GM19351 (cell line): ENCODE measurements at regions not wholly inside any gene's neighbourhood (a gene's known extent, or its start where the extent isn't known, plus 50 kb on each side); places are given as distances from the start of the nearest gene placed in this dataset.

Experiments used
- ATAC-seq: cut with Tn5 transposase; IDR thresholded peaks from one replicate; pipeline ENCODE4 v1.9.1; 2021; ENCODE audit warnings: mild to moderate bottlenecking, moderate library complexity; ENCODE audit not compliant: unreplicated experiment

DNA sequence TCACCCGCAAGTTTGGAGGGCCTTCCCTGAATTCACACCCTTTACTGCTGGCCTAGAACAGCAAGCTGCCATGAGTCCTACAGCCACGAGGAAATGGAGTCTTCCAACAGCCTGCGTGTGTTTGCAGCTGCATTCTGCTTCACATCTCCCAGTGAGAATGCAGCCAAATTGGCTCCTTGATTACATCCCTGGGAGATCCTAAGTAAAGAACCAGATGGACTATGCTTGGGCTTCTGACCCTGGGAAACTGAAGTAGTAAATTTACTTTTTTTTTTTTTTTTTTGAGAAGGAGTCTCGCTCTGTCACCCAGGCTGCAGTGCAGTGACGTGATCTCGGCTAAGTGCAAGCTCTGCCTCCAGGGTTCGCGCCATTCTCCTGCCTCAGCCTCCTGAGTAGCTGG is 617.0 kb upstream of the CDH18 start:
- ATAC-seq = no peak

DNA sequence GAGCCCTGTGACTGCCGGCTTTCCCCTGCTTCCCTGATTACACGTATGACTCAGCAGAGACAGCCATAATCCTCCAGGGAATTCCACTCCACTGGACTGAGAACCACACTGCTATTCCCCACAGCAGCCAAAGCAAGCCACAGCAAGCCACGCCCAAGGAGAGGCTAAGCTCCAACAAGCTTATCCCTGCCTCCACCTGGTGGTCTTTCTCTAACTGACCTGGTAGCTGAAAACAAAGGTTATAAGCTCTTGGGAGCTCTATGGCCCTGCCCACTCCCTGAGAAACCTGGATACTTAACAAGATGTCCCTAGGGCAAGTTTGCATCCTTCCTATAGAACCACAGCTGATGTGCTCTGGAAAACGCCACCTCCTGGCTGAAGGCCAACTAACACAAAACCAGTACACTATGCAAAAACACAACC is 613.7 kb upstream of the CDH18 start:
- no peak for ATAC-seq

DNA sequence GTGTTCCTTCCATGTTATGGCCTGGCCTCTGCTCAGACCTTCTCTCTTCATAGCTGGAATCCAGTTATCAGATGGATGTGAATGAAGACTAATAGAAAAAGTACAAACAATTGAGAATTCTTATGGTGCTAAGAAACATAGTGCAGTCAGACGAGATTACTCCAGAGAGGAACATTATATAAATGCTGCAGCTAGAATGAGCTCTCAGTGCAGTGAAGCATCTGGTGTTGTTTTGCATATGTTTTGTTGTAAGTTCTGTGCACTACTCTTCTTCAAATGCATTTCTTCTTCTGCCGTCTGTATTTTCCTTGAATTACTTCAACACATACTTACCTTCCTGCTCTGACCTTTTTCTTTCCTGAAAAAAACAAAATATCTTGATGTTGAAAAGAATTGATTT is 602.4 kb upstream of the CDH18 start:
- ATAC-seq = no peak

DNA sequence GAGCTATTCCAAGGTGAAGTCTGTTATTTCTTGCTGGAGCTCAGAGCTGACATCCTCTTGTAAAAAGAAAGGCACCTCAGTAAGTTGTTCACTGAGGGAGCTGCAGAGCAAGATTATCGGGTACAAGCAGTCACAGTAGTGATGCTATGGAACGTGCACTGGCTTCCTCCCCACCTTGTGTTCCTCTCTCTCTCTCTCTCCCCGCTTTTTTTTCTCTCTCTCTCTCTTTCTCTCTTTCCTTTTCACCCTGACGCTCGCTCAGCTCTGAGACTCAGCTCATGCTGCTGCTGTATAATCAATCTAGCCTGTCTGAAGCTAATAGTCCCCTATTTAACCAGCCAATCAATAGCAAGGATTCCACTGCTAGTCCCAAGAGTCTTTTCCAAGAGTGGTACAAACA is 587.6 kb upstream of the CDH18 start:
- no peak for ATAC-seq

DNA sequence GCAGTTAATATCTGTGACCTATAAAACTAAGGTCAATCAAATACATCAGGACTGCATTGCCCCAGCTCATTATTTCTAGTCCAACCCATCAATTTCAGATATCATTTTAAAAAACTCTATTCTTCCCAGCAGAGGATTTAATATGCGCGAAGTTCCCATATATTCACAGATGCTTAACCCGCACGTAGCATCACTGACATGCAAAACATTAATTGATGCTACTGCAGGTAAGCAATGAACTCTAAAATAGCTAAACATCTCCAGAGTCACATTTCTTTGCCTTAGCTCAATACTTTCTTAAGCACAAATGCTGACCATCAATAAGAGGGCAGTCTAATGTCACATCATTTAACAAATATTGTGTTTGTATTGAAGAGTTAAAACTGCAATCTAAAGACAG is 586.6 kb upstream of the CDH18 start:
- ATAC-seq = no peak

DNA sequence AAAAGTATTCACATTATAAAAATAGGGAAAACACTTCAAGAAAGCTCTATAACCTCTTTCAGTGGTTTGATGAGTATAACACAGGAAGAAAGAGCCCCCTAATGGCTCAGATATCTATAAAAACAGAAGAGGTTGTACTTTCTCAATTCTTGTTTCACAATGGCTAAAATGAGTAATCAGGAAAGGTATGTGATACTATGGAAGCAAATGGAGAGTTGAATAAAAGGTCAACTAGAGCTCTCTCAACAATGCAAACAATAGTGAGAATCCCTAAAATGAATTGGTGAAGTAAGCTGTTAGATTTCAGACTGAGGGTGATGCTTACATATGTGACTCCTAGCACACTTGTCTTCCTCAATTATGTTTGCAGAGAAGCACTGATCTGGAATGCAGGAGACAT is 584.6 kb upstream of the CDH18 start:
- no peak for ATAC-seq

DNA sequence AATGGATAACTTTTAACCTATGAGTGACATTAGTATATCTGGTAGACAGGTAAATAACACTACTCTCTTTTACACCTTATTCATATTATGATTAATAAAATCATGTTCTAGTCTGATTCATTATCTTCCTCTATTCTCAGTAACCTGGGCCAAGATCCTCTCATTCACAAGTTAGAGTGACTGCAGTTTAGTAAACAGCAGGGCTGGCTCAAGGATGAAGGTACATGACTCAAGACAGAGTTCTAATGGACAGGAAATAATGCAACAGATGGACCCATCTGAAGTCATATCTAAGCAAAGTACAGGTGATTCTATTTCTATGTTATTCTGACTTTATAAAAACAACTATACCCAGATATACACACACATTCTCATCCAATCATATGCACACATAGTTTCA is 582.5 kb upstream of the CDH18 start:
- ATAC-seq = no peak

DNA sequence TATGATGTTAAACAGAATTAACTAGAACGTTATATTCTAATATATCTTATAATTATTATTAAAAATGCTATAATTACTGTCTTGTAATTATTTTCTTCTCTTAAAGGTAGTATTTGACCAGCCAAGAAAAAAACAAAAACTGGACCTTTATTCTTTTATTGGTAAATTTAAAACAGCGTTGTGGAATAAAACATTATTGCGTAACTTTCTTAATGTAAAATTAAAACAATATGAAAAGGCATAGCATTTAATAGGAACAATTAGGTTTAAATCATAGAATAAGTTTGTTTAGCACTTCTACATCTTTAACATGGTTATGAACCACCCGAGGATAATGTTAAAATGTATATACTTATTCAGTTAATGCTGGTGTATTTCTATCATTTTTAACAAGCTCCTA is 574.5 kb upstream of the CDH18 start:
- ATAC-seq = no peak

DNA sequence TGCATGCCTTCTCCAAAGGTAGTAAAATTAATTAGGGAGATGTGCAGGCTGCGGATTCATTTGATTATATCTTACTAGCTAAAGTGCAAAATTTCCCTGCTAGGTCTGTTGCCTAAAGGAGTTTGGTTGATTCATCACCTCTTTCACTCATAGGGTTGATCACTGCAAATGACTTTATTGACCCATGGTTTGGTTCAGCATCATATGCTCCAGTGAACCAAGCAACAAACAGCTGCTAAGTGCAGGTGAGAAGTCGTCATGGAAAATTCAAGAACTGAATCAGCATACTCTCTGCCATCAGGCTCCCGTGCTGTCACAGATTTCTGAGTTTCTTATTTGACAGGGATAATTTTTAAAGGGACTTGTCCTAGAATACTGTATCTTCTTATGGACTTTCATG is 571.8 kb upstream of the CDH18 start:
- no peak for ATAC-seq

DNA sequence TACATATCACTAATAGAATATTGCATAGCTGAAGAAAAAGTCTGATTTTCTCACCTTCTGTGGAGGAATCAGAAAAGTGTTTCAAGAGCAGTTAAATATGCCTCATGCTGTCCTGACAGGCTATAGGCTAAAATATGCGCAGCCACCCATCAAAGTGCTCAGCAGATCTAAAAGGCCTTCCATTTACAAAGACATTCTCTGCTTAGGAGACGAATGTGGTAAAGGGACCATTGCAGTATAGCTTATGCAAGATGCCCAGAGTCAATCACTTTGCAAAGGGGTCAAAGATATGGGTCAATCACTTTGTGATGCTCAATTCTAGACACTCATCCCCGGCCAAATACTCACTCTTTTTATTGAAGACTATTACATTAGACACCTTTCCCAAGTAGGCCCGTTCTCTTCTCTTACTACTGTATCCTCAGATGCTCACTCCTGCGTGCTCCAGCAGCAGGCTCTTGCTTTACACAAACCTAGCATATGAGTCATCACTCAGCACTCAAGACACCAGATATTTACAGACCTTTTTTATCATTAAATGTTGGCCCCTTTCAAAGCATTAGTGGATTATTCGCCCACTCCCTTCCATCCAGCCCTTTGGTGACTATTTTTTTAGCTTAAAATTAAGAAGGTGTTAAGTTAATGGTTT is 568.2 kb upstream of the CDH18 start:
- ATAC-seq = no peak

DNA sequence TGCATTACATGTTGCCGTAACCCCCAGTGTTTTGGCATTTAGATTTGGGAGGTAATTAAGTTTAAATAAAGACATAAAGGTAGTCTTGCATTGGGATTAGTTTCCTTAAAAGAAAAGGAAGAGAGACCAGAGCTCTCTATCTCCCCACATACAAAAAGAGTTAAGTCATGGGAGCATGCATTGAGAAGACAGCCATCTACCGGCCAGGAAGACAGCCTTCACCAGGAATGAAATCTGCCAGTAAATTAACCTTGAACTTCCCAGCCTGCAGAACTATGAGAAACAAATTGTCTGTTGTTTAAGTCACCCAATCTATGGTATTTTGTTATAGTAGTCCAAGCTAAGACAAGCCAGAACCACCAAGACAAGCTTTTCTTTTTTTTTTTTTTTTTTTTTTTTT is 567.0 kb upstream of the CDH18 start:
- ATAC-seq = no peak

DNA sequence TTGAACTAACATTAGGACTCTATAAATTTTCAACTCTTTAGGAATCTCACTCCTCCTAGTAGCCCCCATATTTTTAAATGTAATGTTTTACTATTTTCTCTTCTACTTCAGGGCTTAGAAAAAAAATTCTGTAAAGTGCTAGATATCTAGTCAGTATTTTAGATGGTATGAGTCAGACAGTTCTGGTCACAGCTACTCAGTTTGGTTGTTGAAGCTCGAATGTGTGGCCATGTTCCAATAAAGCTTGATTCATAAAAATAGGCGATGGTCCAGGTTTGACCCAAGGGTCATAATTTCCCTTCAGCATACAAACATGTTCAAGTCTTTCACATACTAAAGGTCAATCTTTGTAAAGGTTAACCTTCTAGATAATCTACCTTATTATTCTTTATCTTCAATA is 566.0 kb upstream of the CDH18 start:
- no peak for ATAC-seq

DNA sequence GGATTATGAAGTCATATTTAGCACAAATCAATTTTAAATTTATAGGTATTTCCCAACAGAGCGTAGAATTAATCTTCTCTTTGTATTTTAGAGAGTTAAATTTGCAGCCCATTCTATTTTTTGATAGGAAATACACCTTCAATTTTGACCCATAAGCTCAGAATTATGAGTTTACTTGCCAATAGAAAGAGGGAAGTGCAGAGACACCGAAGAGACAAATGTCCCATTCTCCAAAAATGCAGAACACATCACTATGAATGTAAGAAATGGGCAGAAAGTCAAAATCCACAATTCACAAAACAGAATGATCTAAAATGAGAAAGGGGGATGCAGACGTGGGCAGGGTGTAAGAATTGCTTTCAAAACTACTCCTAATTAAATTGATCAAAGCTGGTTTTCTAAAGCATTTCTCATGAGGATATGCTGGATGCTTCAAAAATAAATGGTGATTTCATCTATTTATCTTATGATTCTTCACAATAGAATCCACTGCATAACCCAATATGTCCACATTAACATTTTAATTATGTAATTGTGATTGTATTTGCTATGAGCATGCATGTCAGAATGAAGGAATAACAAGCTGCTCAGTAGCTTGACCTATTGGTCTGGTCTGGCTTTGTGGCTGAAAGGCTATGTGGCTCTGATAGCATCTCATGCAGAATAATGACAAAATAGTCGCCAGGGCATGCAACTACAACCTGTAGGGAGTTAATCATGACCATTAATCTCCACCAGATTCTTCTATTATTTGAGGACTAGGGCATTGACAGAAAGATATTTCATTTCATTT is 550.1 kb upstream of the CDH18 start:
- ATAC-seq = no peak

DNA sequence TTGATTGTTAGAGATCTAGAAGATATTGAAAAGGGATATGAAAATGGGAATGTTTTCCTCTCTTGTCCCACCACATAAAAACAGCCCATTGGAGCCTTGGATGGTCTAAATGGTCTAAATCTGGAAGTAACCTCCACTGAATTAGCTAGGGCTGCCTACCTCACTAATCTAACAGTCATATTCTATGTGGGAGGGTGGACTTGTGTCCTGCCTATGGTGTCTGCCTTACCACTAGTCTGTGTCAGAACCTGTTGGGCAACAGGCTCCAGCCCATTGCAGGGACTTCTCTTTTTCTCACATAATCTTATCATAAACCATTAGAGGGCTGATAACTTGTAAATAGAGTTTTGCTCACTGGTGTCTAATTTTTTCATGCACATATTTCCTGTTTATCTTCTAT is 548.8 kb upstream of the CDH18 start:
- no peak for ATAC-seq

DNA sequence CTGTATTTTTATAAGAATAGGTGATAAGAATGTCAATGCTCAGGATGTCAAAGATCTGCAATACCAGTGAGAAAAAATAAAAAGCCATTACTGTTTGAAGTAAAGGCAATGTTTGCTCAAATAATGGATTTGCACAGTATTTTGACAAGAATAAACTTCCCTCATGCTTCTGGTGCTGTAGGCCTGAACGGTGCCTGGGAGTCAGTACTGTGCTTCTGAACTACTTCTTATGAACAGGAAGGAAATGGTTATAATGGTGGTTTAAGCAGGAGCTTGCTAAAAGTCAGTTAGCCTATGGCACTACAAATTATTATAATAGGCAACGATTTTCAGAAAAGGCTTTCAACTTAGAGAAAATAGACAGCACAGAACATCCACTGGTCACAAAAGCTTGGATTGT is 548.3 kb upstream of the CDH18 start:
- ATAC-seq = no peak

DNA sequence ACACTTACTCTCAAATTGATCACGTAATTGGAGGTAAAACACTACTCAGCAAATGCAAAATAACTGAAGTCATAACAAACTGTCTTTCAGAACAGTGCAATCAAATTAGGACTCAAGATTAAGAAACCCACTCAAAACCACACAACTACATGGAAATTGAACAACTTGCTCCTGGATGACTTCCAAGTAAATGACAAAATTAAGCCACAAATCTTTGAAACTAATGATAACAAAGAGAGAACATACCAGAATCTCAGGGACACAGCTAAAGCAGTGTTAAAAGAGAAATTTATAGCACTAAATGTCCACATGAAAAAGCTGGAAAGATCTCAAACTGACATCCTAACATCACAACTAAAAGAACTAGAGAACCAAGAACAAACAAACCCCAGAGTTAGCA is 540.5 kb upstream of the CDH18 start:
- ATAC-seq = no peak

DNA sequence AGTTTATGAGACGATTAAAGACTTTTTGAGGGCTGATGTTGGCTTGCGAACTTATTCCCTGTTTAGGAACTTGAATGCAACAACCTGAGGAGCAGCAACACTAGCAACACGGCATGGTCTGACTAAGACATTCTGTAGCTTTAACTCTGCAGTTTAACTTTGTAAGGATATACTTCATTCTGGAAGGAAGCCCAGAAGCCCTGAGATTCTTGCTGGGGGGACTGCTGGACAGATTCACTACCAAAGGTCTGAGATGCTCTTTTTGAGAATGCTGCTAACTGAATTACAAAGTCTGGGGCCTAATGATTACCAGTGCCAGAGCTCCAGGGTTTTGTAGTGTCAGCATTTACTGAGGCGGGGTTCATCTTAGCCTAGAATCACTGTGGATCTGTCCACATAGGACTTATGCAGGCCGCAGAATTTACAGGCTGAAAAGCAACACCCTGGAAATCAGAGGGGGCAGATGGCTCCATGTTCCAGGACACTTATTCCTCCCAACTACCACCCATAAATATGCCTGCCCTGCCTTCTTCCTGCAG is 537.1 kb upstream of the CDH18 start:
- no peak for ATAC-seq

DNA sequence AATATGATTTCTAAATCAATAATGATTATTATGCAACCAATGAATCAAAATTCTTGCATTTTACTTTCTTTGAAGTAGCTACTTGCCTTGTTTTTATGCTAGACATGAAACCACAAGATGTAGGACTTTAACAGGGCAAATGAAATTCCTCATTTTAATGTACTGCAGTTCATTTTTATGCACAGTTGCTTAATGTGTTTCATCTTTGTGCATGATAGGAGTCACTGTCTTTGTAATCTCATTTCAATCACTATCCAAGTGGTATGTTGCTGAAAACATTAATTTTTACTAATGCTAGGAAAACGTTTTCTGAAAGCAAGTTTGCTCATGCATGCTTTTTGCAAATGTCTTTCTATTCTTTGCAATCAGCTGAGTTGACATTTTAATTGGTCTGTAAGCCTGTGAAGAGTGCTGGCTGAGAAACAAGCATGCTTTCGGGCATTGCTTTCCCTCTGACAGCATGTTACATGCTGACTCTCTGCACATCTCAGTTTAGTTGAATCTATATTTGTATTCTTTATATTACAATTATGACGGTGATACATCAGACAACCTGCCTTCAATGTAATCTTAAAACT is 535.0 kb upstream of the CDH18 start:
- no peak for ATAC-seq

DNA sequence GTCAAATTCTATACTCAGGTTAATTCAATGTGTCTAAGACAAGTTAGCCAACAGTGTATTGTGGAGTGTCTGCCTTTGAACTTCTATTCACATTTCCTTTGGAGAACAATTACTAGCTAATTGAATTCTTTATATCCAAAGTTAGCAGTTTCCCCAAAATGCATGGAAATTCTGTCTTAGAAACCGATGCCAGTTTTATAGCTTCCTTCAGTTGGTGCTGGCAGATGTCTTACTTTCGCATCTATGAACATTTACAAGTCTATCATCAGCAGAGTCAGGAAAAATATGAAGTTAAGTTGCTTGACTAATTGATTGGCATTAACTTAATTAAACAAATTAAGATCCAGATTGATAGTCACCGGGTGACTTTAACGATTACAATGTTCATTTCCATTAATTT is 527.6 kb upstream of the CDH18 start:
- no peak for ATAC-seq

DNA sequence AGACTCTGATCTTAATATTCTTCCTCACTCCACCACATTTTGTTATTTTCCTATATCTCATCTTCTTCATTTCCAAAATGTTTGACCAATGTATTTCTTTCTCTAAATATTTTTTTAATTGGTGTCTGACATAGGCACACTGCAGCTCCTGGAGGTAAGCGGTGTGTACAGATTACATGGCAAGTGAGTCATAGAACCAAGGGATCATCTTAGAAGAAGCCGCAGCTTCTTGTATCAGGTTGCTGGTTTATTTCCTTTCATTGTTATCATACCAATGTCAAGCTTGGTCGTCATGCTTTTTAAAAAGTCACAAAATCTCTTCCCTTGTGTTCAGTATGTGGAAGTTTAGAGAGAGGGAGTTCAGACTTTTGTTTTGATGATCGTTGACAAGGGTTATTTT is 526.1 kb upstream of the CDH18 start:
- no peak for ATAC-seq

DNA sequence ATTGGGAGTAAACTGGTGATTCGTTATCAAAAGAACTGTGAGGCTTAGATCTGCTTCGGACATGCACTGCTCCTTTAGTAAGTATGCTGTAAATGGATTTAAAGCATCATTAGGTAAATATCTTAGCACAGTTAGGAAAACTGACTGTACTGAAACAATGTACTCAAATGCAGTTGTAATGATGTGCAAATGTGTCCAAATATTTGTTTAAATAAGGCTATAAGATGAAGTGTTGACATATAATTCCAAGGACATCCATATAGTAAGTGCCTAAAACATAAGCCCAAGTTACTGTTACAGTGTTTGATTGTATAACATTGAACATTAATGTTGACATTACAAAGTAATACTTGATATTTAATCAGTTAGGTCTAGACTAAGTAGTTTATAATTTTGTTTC is 512.5 kb upstream of the CDH18 start:
- ATAC-seq = no peak

DNA sequence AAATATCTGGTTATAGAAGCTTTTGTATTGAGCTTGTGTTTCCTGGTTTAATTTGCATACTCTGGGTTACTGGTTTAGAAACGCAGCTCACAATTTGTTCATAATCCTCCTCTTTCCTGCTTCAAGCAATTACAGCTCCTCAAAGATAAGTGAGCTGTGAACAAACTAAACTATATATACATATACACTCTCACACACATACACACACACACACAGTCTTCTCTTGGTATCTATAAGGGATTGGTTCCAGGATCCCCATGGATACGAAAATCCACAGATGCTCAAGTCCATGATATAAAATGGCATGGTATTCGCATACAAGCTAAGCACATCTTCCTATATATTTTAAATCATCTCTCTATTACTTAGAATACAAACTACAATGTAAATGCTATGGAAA is 510.9 kb upstream of the CDH18 start:
- ATAC-seq = no peak
